Superior temporal gyrus (tissue), 1 donor: ENCODE measurements at regions not wholly inside any gene's neighbourhood (a gene's known extent, or its start where the extent isn't known, plus 50 kb on each side); places are given as distances from the start of the nearest gene placed in this dataset.

Experiments
- DNase-seq: peaks from one replicate; pipeline ENCODE4 v3.0.0-alpha.2; 2016; ENCODE audit errors: extremely low spot score

DNA sequence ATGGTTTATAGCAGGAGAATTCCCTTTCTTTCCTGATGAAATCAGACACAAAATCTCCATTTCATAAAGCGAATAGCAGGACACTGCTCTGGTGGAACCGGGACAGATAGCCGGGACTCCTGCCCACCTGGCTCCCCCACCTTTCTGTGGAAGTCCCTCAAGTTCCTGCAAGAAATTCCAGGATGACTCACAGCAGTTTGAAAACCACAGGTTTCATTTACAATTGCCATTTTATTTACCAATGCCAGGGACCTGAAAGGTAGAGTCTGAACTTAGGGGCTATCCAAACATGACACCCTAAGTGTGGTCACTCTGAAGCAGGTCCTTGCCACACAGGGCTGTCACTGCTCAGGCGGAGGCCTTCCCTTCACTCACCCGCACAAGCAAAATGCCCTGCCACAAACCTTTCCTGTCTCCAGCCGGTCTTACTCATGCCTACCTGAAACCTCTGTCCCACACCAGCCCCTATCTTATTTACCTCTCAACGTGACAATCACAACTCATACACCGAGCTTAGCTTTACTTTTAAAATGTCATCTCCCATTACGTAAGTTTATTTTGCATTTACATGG, 63.3 kb upstream of the TAF1L start:
- DNase-seq: no peak

DNA sequence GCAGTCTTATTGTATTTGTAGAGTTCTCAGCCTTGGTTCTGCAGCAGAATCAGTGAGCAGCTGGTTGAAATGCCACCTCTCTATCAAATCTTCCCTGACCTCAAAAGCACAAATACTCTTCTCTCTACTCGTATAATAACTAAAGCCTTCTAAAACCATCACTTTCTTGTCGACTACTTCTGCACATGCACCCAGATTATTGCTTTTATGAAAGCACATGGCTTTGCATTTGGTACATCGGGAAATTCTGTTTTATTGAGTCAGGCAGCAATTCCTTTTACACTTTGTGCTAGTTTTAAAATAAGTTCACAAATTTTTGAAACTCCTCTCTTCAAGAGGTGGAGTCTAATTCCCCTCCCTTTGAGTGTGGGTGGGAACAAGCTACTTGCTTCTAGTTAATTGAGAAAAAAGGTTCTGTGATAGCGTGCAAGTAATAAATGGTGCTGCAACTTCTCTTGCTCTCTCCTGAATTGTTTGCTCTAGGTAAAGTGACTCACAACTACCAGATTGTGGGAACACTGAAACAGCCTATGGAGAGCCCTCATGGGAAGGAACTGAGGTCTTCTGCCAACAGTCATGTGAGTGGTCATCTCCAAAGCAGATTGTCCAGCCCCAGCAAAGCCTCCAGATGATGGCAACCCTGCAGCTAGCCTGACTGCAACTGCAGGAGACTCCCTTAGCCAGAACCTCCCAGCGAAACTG, 66.0 kb upstream of the TAF1L start:
- DNase-seq: no peak

GRCh38 chr9:32703635-32704034, 68.2 kb upstream of the TAF1L start:
- no peak for DNase-seq

GRCh38 chr9:32704343-32704742, 68.9 kb upstream of the TAF1L start:
- no peak for DNase-seq

DNA sequence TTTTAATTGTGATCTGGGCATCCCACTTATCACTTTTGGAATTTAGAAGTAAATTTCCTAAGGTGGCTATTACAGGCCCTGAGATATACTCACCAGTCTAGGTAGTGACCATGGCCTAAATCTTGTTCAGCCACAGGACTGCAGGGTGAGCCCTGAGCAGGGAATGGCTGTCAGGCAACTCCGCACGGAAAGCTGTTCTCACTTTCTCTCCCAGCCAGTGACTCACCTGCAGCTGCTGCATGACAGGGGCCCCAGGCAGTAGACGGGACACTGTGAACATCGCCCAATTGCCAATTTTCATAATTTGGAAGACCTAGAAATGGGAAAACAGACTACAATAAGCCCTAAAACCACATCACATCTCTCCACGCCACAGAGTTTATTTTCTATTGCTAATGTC, 69.6 kb upstream of the TAF1L start:
- no peak for DNase-seq

DNA sequence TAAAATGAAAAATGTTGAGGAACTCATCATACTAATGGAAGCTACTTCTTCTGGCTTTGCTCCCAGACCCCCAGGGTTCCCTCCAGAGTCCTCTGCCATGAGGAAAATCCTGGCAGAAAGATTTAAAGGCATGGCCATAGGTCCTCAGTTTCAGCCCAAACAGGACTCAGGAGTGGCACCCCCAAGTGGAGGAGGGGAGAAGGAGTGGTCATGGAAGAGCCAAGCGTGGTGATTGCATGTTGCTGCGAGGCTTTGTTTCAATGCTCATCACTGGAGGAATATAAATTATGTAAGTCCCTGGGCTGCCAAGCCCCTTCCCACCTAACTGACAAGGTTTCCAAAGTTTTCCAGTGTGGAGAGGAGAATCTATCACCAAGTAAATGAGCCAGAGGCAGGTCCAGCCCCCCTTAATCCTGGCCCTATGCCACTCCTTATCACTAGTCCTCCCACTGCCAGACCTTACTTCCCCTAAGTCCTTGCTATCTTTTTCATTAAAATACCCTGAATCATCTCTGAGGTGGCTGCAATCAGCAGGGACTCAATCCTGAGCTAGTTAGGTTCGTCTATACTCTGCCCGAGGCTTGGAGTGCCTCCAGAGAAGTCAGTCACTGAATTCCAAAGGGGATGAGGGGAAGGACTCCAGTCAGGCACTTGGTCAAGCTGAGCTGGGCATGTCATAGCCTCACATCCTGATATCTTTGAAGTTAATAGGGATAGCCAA, 70.7 kb upstream of the TAF1L start:
- DNase-seq: no peak

DNA sequence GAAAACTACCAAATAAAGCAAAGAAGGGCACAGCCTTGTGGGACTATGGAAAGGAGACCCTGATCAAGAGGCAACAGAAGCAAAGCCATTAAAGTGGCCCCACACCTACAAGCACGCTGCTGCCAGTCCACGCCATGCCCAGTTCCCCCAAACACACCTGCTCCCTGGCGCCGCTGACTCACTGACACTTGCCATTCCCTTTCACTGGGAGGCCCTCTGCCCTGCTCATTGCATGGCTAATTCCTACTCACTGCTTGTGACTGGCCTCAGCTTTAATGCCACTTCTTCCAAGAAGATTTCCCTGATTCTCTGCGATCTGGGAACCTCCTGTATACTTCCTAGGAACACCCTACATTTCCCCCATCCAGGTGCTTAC, 71.2 kb upstream of the TAF1L start:
- DNase-seq: no peak

DNA sequence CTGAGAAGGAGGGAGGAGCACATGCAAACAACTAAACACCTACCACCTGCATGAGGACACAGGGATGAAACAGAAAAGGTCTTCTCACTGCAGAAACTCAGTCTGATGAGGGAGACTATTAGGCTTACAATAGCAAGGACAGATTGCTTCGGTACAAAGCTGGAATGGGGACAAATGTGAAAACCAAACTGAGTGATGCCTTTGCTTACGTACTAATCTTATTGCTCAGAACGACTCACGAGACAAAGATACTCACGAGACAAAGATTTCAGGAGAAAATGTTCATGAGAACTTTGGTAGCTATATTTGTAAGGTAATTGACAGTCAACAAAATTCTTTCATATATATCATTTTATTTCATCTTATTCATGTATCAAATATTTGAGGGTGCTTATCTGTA, 71.9 kb upstream of the TAF1L start:
- no peak for DNase-seq

- no peak for DNase-seq
Measured at GRCh38 chr9:32708480-32709150, 73.1 kb upstream of the TAF1L start.

GRCh38 chr9:32709871-32710270, 73.5 kb upstream of the TMEM215 start:
- DNase-seq: no peak

GRCh38 chr9:32716425-32716824, 66.9 kb upstream of the TMEM215 start:
- DNase-seq: no peak

- peak; percentile 46 for DNase-seq
Measured at GRCh38 chr9:32716955-32717543, 66.3 kb upstream of the TMEM215 start.

DNA sequence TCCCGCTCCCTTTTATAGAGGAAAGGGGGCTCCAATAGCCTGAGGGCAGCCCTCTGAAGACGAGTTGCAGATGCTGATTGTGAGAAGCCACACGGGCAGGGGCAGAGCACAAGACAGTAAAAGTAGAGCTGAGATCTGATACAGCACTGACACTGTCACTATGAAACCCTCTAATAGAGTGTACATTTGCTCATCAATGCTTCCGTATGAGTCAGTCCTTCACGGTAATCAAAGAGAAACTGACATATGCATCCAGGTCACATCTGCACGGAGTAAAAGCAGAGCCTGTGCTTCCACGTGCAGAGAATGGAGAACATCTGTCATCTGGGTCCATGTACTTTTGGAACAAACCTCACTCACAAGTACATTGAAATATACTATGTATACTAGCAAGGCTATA, 60.6 kb upstream of the TMEM215 start:
- DNase-seq: no peak

DNA sequence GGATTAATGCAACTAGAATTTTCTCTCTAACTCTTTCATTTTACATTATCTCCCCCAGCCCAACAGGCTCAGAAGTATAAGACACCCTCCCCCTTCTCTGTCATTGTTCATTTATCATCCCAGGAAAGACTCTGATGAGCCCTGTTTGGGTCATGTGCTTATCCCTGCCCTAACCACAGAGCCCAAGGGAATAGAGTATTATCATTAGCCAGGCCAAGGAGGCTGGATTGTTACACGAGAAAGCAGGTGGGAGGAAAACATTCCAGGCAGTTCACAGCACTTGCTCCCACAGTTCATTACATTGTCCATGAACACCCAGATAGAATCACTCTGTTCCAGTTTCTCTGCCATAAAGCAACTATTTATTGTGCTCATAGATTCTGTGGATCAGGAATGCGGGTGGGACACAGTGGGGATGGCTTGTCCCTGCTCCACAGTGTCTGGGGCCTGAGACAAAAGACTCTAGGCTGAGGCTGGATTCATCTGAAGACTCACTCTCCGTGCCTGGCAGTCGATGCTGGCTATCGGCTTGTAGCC, 59.5 kb upstream of the TMEM215 start:
- DNase-seq: no peak

DNA sequence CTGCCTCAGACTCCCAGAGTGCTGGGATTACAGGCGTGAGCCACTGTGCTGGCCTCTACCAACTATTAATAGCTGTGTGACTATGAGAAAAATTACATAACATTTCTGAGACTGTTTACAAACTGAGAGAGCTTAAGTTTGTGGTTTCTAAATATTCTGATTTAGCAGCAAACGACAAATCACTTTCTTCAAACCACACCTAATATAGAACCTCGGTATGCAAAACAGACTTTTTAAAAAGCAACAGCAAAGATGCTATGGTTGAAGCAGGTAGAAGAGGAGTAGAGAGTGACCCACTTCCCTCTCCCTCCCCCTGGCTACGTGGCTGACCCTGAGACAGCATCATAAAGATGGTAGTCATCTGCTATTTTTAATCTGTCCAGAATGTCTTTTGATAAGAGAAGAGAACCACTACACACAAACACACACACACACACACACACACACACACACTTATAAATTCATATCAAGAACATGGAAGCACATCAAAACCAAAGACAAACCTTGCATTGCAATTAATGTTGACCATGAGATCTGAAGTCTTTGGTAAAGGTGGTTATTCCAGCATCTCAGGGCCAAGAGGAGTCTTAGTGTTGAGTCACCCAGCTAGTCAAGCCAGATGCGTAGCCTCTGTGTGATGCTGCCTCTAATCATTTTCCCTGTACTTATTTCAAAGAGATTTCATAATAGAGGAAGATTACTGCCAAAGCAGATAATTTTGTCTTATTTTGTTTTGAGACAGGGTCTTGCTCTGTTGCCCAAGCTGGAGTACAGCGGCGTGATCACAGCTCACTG, 58.1 kb upstream of the TMEM215 start:
- no peak for DNase-seq

DNA sequence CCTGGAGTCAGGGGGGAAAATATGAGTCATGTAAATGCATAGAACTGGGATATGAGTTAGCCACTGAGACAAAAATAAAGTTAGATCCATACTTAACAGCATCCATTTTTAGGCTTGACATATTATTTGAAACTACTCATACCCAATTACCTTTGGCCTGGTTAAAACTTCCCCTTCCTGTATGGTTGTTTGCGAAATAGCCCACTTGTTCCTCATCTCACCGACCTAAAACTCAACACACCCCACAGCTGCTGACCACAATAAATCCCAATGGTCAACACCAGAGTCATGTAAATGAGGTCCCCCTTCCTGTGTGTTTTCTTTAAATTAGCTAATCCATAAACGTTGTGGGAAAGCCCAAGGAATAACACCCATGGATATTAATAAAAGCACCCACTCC, 55.2 kb upstream of the TMEM215 start:
- no peak for DNase-seq
